Transverse colon (tissue), 3 donors: ENCODE measurements at regions not wholly inside any gene's neighbourhood (a gene's known extent, or its start where the extent isn't known, plus 50 kb on each side); places are given as distances from the start of the nearest gene placed in this dataset.

Source experiments
- EP300 ChIP-seq: sonication (generic); formaldehyde crosslinking; IDR thresholded peaks from one replicate; pipeline ENCODE4 v1.6.1; 2017; ENCODE audit warnings: antibody characterized with exemption, low read depth
- POLR2A ChIP-seq: fragments of 450-650 bp; IDR thresholded peaks from one replicate; pipeline ENCODE4 v1.6.1; 2016; ENCODE audit warnings: antibody characterized with exemption, mild to moderate bottlenecking, moderate library complexity
- POLR2AphosphoS5 ChIP-seq, 3 donors: sonication (generic); formaldehyde crosslinking; IDR thresholded peaks; one replicate each; pipeline ENCODE4 v1.6.1; 2016; ENCODE audit warnings: antibody characterized with exemption in 3 of 3

- TF ChIP-seq POLR2A (no peak), POLR2AphosphoS5 (IDR thresholded peaks at IDR 0.05) (no peak), EP300 (no peak)
Measured at GRCh38 chr10:129371541-129371940, 95.5 kb upstream of the MGMT start.
